Calu3 (cell line): ENCODE measurements at regions not wholly inside any gene's neighbourhood (a gene's known extent, or its start where the extent isn't known, plus 50 kb on each side); places are given as distances from the start of the nearest gene placed in this dataset.

Experiments
- BruUV-seq: library from RNA; stranded (reverse); fragments of 400-500 nt; replicated peaks from 2 replicates; lab custom pipeline; 2021; lab: Mats Ljungman, UMichigan
- CTCF ChIA-PET: fragments of 300-600 bp; sonication (Branson Sonifier 250); formaldehyde crosslinking; loops from one replicate; lab custom pipeline; 2022; ENCODE audit warnings: antibody characterized with exemption; lab: Charles Lee
- DNase-seq: peaks from one replicate; pipeline ENCODE4 v3.0.0; 2022
- H3K27ac Mint-ChIP-seq: one replicate; pipeline ENCODE4 v1.8.0; 2022; ENCODE audit warnings: mixed read lengths; ENCODE audit not compliant: unreplicated experiment
- H3K27me3 Mint-ChIP-seq: one replicate; pipeline ENCODE4 v1.8.0; 2022; ENCODE audit warnings: mixed read lengths; ENCODE audit not compliant: unreplicated experiment
- H3K36me3 Mint-ChIP-seq: one replicate; pipeline ENCODE4 v1.8.0; 2022; ENCODE audit warnings: mild to moderate bottlenecking, moderate library complexity, mixed read lengths; ENCODE audit not compliant: insufficient read depth, unreplicated experiment
- H3K4me1 Mint-ChIP-seq: one replicate; pipeline ENCODE4 v1.8.0; 2022; ENCODE audit warnings: mild to moderate bottlenecking, low read depth, mixed read lengths; ENCODE audit not compliant: unreplicated experiment
- H3K4me3 Mint-ChIP-seq: one replicate; pipeline ENCODE4 v1.8.0; 2022; ENCODE audit warnings: mild to moderate bottlenecking, low read depth, moderate library complexity, mixed read lengths; ENCODE audit not compliant: unreplicated experiment
- H3K9me3 Mint-ChIP-seq: one replicate; pipeline ENCODE4 v1.8.0; 2022; ENCODE audit warnings: low read depth, mixed read lengths; ENCODE audit not compliant: unreplicated experiment
- intact Hi-C: fragments of 100-400 bp; cut with micrococcal nuclease; formaldehyde crosslinking; loops from one replicate; pipeline ENCODE4 v1.10.0; 2022; ENCODE audit not compliant: unreplicated experiment
- TF ChIP-seq, protein P1 (sequence below): fragments of 200-600 bp; IDR thresholded peaks from one replicate; pipeline ENCODE4 v1.8.0; 2022; ENCODE audit warnings: antibody characterized with exemption; ENCODE audit not compliant: unreplicated experiment

DNA sequence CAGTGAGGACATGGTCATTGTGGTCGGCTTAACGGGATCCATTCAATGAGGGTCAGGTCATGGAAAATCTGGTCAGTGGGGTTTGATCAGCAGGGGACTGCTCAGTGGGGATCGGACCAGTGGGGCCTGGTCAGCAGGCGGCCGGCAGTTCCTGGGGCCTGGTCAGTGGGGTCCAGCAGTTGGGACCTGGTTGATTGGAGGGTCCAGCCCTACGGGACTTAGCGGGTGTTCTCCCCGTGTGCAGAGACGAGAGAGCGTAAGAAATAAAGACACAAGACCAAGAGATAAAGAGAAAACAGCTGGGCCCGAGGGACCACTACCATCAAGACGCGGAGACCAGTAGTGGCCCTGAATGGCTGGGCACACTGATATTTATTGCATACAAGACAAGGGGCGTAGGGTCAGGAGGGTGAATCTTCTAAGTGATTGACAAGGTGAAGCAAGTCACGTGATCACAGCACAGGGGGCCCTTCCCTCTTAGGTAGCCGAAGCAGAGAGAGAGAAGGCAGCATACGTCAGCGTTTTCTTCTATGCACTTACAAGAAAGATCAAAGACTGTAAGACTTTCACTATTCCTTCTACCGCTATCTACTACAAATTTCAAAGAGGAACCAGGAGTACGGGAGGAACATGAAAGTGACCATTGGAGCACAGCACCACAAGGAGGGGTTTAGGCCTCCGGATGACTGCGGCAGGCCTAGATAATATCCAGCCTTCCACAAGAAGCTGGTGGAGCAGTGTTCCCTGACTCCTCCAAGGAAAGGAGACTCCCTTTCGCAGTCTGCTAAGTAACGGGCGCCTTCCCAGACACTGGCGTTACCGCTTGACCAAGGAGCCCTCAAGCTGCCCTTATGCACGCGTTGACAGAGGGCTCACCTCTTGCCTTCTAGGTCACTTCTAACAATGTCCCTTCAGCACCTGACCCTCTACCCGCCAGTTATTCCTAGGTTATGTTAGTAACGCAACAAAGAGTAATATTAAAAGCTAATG, 62.1 kb upstream of the TPM4 start:
- TF ChIP-seq, protein P1, sequence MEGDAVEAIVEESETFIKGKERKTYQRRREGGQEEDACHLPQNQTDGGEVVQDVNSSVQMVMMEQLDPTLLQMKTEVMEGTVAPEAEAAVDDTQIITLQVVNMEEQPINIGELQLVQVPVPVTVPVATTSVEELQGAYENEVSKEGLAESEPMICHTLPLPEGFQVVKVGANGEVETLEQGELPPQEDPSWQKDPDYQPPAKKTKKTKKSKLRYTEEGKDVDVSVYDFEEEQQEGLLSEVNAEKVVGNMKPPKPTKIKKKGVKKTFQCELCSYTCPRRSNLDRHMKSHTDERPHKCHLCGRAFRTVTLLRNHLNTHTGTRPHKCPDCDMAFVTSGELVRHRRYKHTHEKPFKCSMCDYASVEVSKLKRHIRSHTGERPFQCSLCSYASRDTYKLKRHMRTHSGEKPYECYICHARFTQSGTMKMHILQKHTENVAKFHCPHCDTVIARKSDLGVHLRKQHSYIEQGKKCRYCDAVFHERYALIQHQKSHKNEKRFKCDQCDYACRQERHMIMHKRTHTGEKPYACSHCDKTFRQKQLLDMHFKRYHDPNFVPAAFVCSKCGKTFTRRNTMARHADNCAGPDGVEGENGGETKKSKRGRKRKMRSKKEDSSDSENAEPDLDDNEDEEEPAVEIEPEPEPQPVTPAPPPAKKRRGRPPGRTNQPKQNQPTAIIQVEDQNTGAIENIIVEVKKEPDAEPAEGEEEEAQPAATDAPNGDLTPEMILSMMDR, result no peak
- Mint-ChIP-seq H3K9me3 (peaks cover 2% of the 10 kb centered on the region), H3K36me3 (no peaks in the 10 kb centered on the region), H3K4me3 (no peak overlapping the region), H3K27me3 (no peaks in the 10 kb centered on the region), H3K4me1 (no peaks in the 10 kb centered on the region), H3K27ac (no peak overlapping the region)
- CTCF ChIA-PET, result interaction anchor here (0.6 kb wide), 1 partner anchor 1902 kb away, joined by 4 read pairs; no protein-coding TSS in a partner anchor
- BruUV-seq, result no TSS peak
- intact Hi-C loops, result no loop called here
- DNase-seq, result no peak

DNA sequence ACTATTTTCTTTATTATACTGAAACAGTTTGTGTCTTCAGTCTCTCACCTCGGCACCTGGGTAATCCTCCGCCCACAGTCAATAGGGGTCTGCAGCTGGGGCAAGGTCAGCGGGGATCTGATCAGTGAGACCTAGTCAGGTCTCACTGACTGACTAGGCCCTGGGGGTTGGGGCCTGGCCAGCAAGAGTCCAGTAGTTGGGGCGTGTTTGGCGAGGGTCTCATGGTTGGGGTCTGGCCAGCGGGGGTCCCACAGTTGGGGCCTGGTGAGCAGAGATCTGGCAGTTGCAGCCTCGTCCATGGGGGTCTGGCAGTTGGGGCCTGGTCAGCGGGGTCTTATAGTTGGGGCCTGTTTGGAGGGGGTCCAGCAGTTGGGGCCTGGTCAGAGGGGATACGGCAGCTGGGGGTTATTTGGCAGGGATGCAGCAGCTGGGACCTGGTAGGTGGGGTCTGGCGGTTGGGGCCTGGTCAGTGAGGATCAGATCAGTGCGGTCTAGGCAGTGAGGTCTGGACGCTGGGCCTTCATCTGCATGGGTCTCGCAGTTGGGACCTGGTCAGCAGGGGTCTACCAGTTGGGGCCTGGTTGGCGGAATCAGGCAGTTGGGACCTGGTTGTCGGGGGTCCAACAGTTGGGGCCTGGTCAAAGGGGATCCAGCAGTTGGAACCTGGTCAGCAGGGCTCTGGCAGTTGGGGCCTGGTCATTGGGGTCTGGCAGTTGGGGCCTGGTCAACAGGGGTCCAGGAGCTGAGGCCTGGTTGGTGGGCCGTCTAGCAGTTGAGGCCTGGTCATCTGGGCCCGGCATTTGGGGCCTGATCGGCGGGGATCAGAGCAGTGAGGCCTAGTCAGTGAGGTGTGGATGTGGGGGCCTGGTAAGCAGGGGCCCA, 61.1 kb upstream of the TPM4 start:
- Mint-ChIP-seq H3K36me3 (no peaks in the 10 kb centered on the region), H3K9me3 (peaks cover 2% of the 10 kb centered on the region), H3K4me1 (no peaks in the 10 kb centered on the region), H3K4me3 (no peak overlapping the region), H3K27me3 (no peaks in the 10 kb centered on the region), H3K27ac (no peak overlapping the region)
- no TSS peak for BruUV-seq
- intact Hi-C loops, result no loop called here
- CTCF ChIA-PET, result no interaction called here
- DNase-seq, result no peak
- TF ChIP-seq, protein P1, result no peak

DNA sequence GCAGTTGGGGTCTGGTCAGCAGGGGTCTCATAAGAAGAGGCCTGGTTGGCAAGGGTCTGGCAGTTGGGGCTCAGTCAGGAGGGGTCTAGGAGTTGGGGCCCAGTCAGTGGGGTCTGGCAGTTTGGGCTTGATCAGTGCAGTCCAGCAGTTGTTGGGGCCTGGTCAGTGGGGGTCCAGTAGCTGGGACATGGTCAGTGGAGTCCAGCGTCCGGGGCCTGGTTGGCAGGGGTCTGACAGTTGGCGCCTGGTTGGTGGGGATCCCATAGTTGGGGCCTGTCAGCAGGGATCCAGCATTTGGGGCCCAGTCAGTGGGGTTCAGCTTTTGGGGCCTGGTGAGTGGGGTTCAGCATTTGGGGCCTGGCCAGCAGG, 60.5 kb upstream of the TPM4 start:
- CTCF ChIA-PET, result no interaction called here
- H3K4me1 Mint-ChIP-seq, result no peaks in the 10 kb centered on the region
- intact Hi-C loops, result no loop called here
- BruUV-seq, result no TSS peak
- no peaks in the 10 kb centered on the region for H3K27me3 Mint-ChIP-seq
- no peak for DNase-seq
- TF ChIP-seq, protein P1, result no peak
- no peak overlapping the region for H3K4me3 Mint-ChIP-seq
- H3K36me3 Mint-ChIP-seq, result no peaks in the 10 kb centered on the region
- no peak overlapping the region for H3K27ac Mint-ChIP-seq
- peaks cover 2% of the 10 kb centered on the region for H3K9me3 Mint-ChIP-seq

DNA sequence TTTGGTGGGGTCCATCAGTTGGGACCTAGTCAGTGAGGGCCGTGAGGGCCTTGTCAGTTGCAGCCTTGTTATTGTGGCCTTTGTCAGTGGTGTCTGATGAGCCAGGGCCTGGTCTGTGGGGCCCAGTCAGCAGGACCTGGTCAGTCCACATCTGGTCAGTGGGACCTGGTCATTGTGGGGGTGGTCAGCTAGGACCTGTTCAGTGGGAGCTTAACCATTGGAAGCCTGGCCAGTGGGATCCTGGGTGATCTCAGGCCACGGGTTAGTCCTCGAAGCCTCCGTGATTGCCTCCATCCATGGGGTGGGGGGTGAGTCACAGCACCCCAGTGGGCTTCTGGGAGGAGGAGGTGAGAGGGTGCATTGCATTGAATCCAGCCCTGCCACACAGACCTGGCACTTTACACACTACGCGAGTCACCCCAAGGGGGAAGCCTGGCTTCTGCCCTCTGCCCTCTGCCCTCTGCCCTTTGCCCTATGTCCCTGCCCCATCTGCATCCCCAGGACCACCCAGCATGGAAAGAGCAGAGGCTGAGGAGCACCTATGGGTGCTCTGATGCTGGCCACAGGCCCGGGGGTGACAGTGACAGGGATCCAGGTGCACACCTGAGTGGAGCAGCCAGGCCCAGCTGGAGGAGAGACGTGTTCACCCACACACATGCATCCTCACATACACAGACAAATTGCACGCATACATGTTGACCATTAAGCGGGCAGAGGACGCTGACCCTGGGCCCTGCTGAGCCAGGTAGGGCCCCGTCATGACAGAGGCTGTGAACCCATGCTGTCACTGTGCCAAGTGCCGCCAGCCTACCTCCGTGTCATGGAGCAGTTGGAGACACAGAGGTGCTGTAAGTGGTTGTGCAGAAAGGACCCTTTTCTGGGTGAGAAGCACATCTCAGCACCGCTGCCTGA, 59.8 kb upstream of the TPM4 start:
- Mint-ChIP-seq H3K27ac (no peak overlapping the region), H3K4me1 (no peaks in the 10 kb centered on the region), H3K4me3 (no peak overlapping the region), H3K27me3 (no peaks in the 10 kb centered on the region), H3K9me3 (peaks cover 2% of the 10 kb centered on the region), H3K36me3 (no peaks in the 10 kb centered on the region)
- BruUV-seq, result no TSS peak
- TF ChIP-seq, protein P1, result no peak
- intact Hi-C loops, result no loop called here
- CTCF ChIA-PET, result no interaction called here
- DNase-seq, result no peak
